PFSK-1 (cell line): ENCODE measurements at regions not wholly inside any gene's neighbourhood (a gene's known extent, or its start where the extent isn't known, plus 50 kb on each side); places are given as distances from the start of the nearest gene placed in this dataset.

ENCODE experiments used
- FOXP2 ChIP-seq: optimal IDR thresholded peaks from 2 replicates; pipeline ENCODE3; 2011; ENCODE audit warnings: borderline replicate concordance, control low read depth, inconsistent platforms; ENCODE audit not compliant: insufficient read depth; ENCODE audit errors: extremely low read length, extremely low read depth
- POLR2AphosphoS5 ChIP-seq: IDR thresholded peaks from 2 replicates; pipeline ENCODE4 v1.6.1; 2012; ENCODE audit warnings: low read depth, mild to moderate bottlenecking, control low read depth, low read length, moderate library complexity
- TF ChIP-seq, protein P1 (sequence below), 2 experiments: IDR thresholded peaks; 2 replicates each; pipeline versions ENCODE4 v1.6.1 to v1.8.0; 2011 to 2012; ENCODE audit warnings: low read depth in 2 of 2, low read length in 2 of 2, control low read depth in 1 of 2, inconsistent platforms in 1 of 2, mild to moderate bottlenecking in 1 of 2, moderate library complexity in 1 of 2; ENCODE audit not compliant: insufficient read depth in 1 of 2

DNA sequence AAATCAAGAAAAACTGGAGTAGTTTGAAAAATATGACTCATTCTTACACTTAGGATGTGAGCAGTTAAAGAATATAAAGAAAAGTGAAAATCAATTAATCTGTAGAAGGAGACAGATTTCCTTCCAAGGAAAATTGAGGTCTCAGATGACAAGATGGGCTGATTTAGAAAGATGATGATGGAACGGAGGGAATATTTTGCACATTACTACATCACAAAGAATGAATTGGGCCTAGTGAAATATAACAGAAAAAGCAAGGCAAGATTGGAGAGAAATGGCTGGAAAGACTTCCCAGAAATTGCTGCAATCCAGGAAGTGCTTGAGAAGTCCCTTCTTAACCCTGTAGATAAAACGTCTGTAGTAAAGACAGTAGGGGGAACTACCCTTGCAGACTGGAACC is 169.1 kb upstream of the SYT6 start:
- TF ChIP-seq, protein P1, sequence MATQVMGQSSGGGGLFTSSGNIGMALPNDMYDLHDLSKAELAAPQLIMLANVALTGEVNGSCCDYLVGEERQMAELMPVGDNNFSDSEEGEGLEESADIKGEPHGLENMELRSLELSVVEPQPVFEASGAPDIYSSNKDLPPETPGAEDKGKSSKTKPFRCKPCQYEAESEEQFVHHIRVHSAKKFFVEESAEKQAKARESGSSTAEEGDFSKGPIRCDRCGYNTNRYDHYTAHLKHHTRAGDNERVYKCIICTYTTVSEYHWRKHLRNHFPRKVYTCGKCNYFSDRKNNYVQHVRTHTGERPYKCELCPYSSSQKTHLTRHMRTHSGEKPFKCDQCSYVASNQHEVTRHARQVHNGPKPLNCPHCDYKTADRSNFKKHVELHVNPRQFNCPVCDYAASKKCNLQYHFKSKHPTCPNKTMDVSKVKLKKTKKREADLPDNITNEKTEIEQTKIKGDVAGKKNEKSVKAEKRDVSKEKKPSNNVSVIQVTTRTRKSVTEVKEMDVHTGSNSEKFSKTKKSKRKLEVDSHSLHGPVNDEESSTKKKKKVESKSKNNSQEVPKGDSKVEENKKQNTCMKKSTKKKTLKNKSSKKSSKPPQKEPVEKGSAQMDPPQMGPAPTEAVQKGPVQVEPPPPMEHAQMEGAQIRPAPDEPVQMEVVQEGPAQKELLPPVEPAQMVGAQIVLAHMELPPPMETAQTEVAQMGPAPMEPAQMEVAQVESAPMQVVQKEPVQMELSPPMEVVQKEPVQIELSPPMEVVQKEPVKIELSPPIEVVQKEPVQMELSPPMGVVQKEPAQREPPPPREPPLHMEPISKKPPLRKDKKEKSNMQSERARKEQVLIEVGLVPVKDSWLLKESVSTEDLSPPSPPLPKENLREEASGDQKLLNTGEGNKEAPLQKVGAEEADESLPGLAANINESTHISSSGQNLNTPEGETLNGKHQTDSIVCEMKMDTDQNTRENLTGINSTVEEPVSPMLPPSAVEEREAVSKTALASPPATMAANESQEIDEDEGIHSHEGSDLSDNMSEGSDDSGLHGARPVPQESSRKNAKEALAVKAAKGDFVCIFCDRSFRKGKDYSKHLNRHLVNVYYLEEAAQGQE (IDR thresholded peaks at IDR 0.05; ENCODE audit: insufficient read depth in 1 of 2, low read depth in 2 of 2, low read length in 2 of 2): no peak
- no peak for TF ChIP-seq POLR2AphosphoS5
- no peak for TF ChIP-seq FOXP2
